ENCODE measurements at regions not wholly inside any gene's neighbourhood (a gene's known extent, or its start where the extent isn't known, plus 50 kb on each side); places are given as distances from the start of the nearest gene placed in this dataset.
A peak's percentile ranks its signal among the peaks of the same experiment; 100 is the strongest.

DNA sequence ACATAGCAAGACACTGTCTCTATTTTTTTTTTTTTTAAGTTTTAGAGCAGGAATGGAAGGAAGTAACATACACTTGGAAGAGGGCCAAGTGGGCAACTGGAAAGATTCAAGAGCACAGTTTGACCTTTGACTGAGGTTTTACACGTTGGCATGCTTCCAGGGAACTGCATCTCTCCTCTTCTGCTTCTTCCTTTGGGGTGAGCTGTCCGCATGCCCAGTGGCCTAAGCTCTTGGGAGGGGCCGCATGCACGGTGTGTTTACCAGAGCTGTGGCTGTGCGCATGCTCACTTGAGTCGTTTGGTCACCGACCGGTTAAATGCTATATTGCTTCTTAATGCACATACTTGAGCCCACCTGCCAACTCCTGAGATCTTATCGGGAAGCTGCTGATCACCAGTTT is 727.7 kb downstream of the UQCRFS1 start:
- Mint-ChIP-seq H3K4me1 (peaks cover 56% of the 10 kb centered on the region), H3K27me3 (ENCODE audit: low read depth) (no peaks in the 10 kb centered on the region), H3K9me3 (no peaks in the 10 kb centered on the region), H3K36me3 (no peaks in the 10 kb centered on the region), H3K27ac (0 out of 2 replicates have a peak overlapping the region, but pooled peaks have one; percentile 15), H3K4me3 (no peak overlapping the region)
- ATAC-seq, result no peak
- no peak for DNase-seq (ENCODE audit: low spot score)
- ChIA-PET POLR2A (interaction anchor here (0.6 kb wide), 1 partner anchor 42 kb away, joined by 3 read pairs; no protein-coding TSS in a partner anchor), CTCF (no interaction called here)
- TF ChIP-seq CBFB (CRISPR knock-in tag; IDR thresholded peaks at IDR 0.05; ENCODE audit: low read depth), result no peak
- TF ChIP-seq, protein P1, sequence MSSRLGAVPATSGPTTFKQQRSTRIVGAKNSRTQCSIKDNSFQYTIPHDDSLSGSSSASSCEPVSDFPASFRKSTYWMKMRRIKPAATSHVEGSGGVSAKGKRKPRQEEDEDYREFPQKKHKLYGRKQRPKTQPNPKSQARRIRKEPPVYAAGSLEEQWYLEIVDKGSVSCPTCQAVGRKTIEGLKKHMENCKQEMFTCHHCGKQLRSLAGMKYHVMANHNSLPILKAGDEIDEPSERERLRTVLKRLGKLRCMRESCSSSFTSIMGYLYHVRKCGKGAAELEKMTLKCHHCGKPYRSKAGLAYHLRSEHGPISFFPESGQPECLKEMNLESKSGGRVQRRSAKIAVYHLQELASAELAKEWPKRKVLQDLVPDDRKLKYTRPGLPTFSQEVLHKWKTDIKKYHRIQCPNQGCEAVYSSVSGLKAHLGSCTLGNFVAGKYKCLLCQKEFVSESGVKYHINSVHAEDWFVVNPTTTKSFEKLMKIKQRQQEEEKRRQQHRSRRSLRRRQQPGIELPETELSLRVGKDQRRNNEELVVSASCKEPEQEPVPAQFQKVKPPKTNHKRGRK (CRISPR knock-in tag; IDR thresholded peaks at IDR 0.05; ENCODE audit: borderline replicate concordance), result no peak
- TF ChIP-seq, protein P2, sequence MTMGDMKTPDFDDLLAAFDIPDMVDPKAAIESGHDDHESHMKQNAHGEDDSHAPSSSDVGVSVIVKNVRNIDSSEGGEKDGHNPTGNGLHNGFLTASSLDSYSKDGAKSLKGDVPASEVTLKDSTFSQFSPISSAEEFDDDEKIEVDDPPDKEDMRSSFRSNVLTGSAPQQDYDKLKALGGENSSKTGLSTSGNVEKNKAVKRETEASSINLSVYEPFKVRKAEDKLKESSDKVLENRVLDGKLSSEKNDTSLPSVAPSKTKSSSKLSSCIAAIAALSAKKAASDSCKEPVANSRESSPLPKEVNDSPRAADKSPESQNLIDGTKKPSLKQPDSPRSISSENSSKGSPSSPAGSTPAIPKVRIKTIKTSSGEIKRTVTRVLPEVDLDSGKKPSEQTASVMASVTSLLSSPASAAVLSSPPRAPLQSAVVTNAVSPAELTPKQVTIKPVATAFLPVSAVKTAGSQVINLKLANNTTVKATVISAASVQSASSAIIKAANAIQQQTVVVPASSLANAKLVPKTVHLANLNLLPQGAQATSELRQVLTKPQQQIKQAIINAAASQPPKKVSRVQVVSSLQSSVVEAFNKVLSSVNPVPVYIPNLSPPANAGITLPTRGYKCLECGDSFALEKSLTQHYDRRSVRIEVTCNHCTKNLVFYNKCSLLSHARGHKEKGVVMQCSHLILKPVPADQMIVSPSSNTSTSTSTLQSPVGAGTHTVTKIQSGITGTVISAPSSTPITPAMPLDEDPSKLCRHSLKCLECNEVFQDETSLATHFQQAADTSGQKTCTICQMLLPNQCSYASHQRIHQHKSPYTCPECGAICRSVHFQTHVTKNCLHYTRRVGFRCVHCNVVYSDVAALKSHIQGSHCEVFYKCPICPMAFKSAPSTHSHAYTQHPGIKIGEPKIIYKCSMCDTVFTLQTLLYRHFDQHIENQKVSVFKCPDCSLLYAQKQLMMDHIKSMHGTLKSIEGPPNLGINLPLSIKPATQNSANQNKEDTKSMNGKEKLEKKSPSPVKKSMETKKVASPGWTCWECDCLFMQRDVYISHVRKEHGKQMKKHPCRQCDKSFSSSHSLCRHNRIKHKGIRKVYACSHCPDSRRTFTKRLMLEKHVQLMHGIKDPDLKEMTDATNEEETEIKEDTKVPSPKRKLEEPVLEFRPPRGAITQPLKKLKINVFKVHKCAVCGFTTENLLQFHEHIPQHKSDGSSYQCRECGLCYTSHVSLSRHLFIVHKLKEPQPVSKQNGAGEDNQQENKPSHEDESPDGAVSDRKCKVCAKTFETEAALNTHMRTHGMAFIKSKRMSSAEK (CRISPR knock-in tag; IDR thresholded peaks at IDR 0.05; ENCODE audit: borderline replicate concordance), result no peak
- TF ChIP-seq, protein P3, sequence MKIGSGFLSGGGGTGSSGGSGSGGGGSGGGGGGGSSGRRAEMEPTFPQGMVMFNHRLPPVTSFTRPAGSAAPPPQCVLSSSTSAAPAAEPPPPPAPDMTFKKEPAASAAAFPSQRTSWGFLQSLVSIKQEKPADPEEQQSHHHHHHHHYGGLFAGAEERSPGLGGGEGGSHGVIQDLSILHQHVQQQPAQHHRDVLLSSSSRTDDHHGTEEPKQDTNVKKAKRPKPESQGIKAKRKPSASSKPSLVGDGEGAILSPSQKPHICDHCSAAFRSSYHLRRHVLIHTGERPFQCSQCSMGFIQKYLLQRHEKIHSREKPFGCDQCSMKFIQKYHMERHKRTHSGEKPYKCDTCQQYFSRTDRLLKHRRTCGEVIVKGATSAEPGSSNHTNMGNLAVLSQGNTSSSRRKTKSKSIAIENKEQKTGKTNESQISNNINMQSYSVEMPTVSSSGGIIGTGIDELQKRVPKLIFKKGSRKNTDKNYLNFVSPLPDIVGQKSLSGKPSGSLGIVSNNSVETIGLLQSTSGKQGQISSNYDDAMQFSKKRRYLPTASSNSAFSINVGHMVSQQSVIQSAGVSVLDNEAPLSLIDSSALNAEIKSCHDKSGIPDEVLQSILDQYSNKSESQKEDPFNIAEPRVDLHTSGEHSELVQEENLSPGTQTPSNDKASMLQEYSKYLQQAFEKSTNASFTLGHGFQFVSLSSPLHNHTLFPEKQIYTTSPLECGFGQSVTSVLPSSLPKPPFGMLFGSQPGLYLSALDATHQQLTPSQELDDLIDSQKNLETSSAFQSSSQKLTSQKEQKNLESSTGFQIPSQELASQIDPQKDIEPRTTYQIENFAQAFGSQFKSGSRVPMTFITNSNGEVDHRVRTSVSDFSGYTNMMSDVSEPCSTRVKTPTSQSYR (CRISPR knock-in tag; IDR thresholded peaks at IDR 0.05), result no peak
- no peak for TF ChIP-seq ETV6 (CRISPR knock-in tag; IDR thresholded peaks at IDR 0.05)
- TF ChIP-seq CREM (CRISPR knock-in tag; IDR thresholded peaks at IDR 0.05), result no peak
- TF ChIP-seq, protein P4, sequence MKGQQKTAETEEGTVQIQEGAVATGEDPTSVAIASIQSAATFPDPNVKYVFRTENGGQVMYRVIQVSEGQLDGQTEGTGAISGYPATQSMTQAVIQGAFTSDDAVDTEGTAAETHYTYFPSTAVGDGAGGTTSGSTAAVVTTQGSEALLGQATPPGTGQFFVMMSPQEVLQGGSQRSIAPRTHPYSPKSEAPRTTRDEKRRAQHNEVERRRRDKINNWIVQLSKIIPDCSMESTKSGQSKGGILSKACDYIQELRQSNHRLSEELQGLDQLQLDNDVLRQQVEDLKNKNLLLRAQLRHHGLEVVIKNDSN (CRISPR knock-in tag; IDR thresholded peaks at IDR 0.05), result no peak
- no peak for TF ChIP-seq GRHL2 (CRISPR knock-in tag; IDR thresholded peaks at IDR 0.05; ENCODE audit: insufficient replicate concordance, severe bottlenecking)
- TF ChIP-seq, protein P5, sequence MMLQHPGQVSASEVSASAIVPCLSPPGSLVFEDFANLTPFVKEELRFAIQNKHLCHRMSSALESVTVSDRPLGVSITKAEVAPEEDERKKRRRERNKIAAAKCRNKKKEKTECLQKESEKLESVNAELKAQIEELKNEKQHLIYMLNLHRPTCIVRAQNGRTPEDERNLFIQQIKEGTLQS (CRISPR knock-in tag; conservative IDR thresholded peaks at IDR 0.05), result no peak
- TF ChIP-seq, protein P6, sequence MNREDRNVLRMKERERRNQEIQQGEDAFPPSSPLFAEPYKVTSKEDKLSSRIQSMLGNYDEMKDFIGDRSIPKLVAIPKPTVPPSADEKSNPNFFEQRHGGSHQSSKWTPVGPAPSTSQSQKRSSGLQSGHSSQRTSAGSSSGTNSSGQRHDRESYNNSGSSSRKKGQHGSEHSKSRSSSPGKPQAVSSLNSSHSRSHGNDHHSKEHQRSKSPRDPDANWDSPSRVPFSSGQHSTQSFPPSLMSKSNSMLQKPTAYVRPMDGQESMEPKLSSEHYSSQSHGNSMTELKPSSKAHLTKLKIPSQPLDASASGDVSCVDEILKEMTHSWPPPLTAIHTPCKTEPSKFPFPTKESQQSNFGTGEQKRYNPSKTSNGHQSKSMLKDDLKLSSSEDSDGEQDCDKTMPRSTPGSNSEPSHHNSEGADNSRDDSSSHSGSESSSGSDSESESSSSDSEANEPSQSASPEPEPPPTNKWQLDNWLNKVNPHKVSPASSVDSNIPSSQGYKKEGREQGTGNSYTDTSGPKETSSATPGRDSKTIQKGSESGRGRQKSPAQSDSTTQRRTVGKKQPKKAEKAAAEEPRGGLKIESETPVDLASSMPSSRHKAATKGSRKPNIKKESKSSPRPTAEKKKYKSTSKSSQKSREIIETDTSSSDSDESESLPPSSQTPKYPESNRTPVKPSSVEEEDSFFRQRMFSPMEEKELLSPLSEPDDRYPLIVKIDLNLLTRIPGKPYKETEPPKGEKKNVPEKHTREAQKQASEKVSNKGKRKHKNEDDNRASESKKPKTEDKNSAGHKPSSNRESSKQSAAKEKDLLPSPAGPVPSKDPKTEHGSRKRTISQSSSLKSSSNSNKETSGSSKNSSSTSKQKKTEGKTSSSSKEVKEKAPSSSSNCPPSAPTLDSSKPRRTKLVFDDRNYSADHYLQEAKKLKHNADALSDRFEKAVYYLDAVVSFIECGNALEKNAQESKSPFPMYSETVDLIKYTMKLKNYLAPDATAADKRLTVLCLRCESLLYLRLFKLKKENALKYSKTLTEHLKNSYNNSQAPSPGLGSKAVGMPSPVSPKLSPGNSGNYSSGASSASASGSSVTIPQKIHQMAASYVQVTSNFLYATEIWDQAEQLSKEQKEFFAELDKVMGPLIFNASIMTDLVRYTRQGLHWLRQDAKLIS (CRISPR knock-in tag; IDR thresholded peaks at IDR 0.05; ENCODE audit: borderline replicate concordance), result no peak
- TF ChIP-seq PRRX2 (CRISPR knock-in tag; IDR thresholded peaks at IDR 0.05), result no peak
- no peak for TF ChIP-seq NR1H2 (CRISPR knock-in tag; IDR thresholded peaks at IDR 0.05)

Data from WTC11 (cell line).